ENCODE measurements at regions not wholly inside any gene's neighbourhood (a gene's known extent, or its start where the extent isn't known, plus 50 kb on each side); places are given as distances from the start of the nearest gene placed in this dataset.

DNA sequence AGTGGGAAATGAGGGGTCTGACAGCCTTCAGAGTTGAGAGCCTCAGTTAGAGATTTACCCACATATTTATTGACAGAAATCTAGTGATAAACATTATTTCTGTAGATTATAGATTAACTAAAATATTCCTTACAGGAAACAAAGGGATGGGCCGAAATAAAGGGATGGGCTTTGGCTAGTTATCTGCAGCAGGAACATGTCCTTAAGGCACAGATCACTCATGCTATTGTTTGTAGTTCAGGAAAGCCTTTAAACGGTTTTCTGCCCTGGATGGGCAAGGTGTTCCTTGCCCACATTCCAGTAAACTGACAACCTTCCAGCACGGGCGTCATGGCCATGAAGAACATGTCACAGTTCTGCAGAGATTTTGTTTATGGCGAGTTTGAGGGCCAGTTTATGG is 154.8 kb upstream of the TOM1L1 start:
- no peak for DNase-seq (ENCODE audit: low spot score)
- Histone ChIP-seq H3K9ac (ENCODE audit: low read depth in 1 of 2, low read length in 2 of 2) (no peak overlapping the region), H3K9me3 (ENCODE audit: control insufficient read depth in 4 of 4, low read length in 3 of 4) (peaks cover 0 to 1% (median 0%) of the 10 kb centered on the region in 4 donors), H3K4me1 (ENCODE audit: control insufficient read depth in 4 of 4, insufficient read depth in 4 of 4, low read length in 3 of 4) (peaks cover 1 to 18% (median 7%) of the 10 kb centered on the region in 4 donors), H3K4me3 (ENCODE audit: low read depth in 1 of 3, low read length in 3 of 3) (no peak overlapping the region), H3K36me3 (ENCODE audit: control insufficient read depth in 4 of 4, insufficient read depth in 3 of 4, low read depth in 1 of 4, low read length in 3 of 4) (no peaks in the 10 kb centered on the region), H3K27me3 (ENCODE audit: control insufficient read depth in 4 of 4, insufficient read depth in 4 of 4, low read length in 3 of 4) (no peaks in the 10 kb centered on the region), H3K27ac (ENCODE audit: low read depth in 1 of 2, low read length in 2 of 2) (no peak overlapping the region)
- TF ChIP-seq RXRA (IDR thresholded peaks at IDR 0.05): no peak
- TF ChIP-seq YY1 (IDR thresholded peaks at IDR 0.05): no peak
- TF ChIP-seq NR2F2 (IDR thresholded peaks at IDR 0.05): no peak
- no peak for TF ChIP-seq FOXA1 (IDR thresholded peaks at IDR 0.05)
- no peak for TF ChIP-seq HNF4A (conservative IDR thresholded peaks at IDR 0.05)
- 84% methylated on average over 5 of the region's 5 CpGs for WGBS

DNA sequence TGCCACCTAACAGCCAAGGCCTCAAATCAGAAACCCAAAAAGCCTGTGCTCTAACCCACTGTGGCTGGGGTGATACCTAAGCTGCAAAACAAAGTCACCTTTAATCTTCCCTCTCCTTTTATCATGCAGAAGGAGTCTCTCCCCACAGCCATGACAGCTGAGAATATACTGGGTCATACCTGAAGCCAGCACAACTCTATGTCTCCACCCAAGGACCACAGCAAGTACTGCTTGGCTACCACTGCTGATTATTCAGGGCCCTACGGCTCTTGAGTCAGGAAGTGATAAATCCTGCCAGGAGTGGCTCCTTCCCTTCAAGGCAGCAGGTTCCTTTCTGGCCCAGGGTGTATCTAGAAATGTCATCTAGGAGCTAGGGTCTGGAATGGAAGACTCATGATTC is 151.5 kb upstream of the TOM1L1 start:
- Histone ChIP-seq H3K4me3 (ENCODE audit: low read depth in 1 of 3, low read length in 3 of 3) (no peak overlapping the region), H3K36me3 (ENCODE audit: control insufficient read depth in 4 of 4, insufficient read depth in 3 of 4, low read depth in 1 of 4, low read length in 3 of 4) (no peaks in the 10 kb centered on the region), H3K27ac (ENCODE audit: low read depth in 1 of 2, low read length in 2 of 2) (no peak overlapping the region), H3K27me3 (ENCODE audit: control insufficient read depth in 4 of 4, insufficient read depth in 4 of 4, low read length in 3 of 4) (no peaks in the 10 kb centered on the region), H3K9ac (ENCODE audit: low read depth in 1 of 2, low read length in 2 of 2) (no peak overlapping the region), H3K9me3 (ENCODE audit: control insufficient read depth in 4 of 4, low read length in 3 of 4) (peaks cover 0 to 1% (median 0%) of the 10 kb centered on the region in 4 donors), H3K4me1 (ENCODE audit: control insufficient read depth in 4 of 4, insufficient read depth in 4 of 4, low read length in 3 of 4) (peaks cover 1 to 10% (median 6%) of the 10 kb centered on the region in 4 donors)
- WGBS: 73% methylated on average over 1 of the region's 1 CpG
- DNase-seq (ENCODE audit: low spot score): no peak
- TF ChIP-seq GABPA (IDR thresholded peaks at IDR 0.05 in 1 of 2, conservative IDR thresholded peaks at IDR 0.05 in 1 of 2) (no peak), YY1 (IDR thresholded peaks at IDR 0.05) (no peak), RAD21 (IDR thresholded peaks at IDR 0.05) (peak in 1 of 2 donors; percentile 12)
- TF ChIP-seq, protein P1, sequence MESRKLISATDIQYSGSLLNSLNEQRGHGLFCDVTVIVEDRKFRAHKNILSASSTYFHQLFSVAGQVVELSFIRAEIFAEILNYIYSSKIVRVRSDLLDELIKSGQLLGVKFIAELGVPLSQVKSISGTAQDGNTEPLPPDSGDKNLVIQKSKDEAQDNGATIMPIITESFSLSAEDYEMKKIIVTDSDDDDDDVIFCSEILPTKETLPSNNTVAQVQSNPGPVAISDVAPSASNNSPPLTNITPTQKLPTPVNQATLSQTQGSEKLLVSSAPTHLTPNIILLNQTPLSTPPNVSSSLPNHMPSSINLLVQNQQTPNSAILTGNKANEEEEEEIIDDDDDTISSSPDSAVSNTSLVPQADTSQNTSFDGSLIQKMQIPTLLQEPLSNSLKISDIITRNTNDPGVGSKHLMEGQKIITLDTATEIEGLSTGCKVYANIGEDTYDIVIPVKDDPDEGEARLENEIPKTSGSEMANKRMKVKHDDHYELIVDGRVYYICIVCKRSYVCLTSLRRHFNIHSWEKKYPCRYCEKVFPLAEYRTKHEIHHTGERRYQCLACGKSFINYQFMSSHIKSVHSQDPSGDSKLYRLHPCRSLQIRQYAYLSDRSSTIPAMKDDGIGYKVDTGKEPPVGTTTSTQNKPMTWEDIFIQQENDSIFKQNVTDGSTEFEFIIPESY (IDR thresholded peaks at IDR 0.05): no peak

DNA sequence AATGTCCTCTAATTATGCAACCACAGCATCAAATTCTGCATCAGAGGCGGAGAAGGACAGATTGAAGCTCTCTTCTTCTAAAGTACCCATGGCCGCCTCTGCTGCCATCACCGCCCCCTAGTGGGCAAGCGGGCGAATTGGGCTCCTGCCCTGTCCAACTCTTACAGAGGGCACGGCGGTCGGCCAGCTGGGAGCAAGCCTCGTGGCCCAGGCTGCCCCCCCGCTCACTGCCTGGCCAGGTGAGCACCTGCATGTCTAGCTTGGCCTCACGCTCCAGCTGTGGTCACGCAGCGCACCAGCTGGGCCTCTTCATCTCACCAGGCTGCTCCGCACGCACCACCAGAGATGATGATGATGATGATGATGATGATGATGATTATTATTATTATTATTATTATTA is 146.1 kb upstream of the TOM1L1 start:
- WGBS: 80% methylated on average over 15 of the region's 15 CpGs
- Histone ChIP-seq H3K4me1 (ENCODE audit: control insufficient read depth in 4 of 4, insufficient read depth in 4 of 4, low read length in 3 of 4) (no peaks in the 10 kb centered on the region), H3K36me3 (ENCODE audit: control insufficient read depth in 4 of 4, insufficient read depth in 3 of 4, low read depth in 1 of 4, low read length in 3 of 4) (no peaks in the 10 kb centered on the region), H3K27ac (ENCODE audit: low read depth in 1 of 2, low read length in 2 of 2) (no peak overlapping the region), H3K4me3 (ENCODE audit: low read depth in 1 of 3, low read length in 3 of 3) (no peak overlapping the region), H3K27me3 (ENCODE audit: control insufficient read depth in 4 of 4, insufficient read depth in 4 of 4, low read length in 3 of 4) (no peaks in the 10 kb centered on the region), H3K9me3 (ENCODE audit: control insufficient read depth in 4 of 4, low read length in 3 of 4) (no peaks in the 10 kb centered on the region), H3K9ac (ENCODE audit: low read depth in 1 of 2, low read length in 2 of 2) (no peak overlapping the region)
- no peak for DNase-seq (ENCODE audit: low spot score)
- no peak for TF ChIP-seq HNF4G (IDR thresholded peaks at IDR 0.05)
- no peak for TF ChIP-seq YY1 (IDR thresholded peaks at IDR 0.05)
- peak in 1 of 2 donors; percentile 62 for TF ChIP-seq RAD21 (IDR thresholded peaks at IDR 0.05)
- no peak for TF ChIP-seq JUND (IDR thresholded peaks at IDR 0.05)
- TF ChIP-seq, protein P2, sequence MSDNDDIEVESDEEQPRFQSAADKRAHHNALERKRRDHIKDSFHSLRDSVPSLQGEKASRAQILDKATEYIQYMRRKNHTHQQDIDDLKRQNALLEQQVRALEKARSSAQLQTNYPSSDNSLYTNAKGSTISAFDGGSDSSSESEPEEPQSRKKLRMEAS (IDR thresholded peaks at IDR 0.05): no peak
- TF ChIP-seq SP1 (IDR thresholded peaks at IDR 0.05): no peak

DNA sequence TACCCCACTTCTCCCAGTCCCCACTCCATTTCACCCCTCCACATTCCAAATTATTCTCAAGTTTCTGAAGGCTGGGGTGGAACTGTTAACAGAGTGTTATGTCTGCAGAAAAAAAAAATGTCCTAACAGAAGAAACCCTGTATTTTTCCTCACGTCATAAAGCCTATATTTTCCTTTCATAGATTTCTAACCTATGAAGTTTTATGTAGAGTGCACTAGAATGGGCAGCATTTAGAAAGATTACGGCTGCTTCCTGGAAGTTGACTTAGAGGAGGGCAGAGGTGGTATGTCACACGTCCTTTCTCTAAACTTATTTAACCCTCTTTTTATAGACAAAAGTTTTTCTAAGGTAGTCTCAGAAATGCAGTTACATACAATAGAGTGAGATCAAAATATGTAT is 139.8 kb upstream of the TOM1L1 start:
- Histone ChIP-seq H3K9me3 (ENCODE audit: control insufficient read depth in 4 of 4, low read length in 3 of 4) (no peaks in the 10 kb centered on the region), H3K4me3 (ENCODE audit: low read depth in 1 of 3, low read length in 3 of 3) (no peak overlapping the region), H3K4me1 (ENCODE audit: control insufficient read depth in 4 of 4, insufficient read depth in 4 of 4, low read length in 3 of 4) (no peaks in the 10 kb centered on the region), H3K27me3 (ENCODE audit: control insufficient read depth in 4 of 4, insufficient read depth in 4 of 4, low read length in 3 of 4) (no peaks in the 10 kb centered on the region), H3K36me3 (ENCODE audit: control insufficient read depth in 4 of 4, insufficient read depth in 3 of 4, low read depth in 1 of 4, low read length in 3 of 4) (no peaks in the 10 kb centered on the region), H3K27ac (ENCODE audit: low read depth in 1 of 2, low read length in 2 of 2) (no peak overlapping the region), H3K9ac (ENCODE audit: low read depth in 1 of 2, low read length in 2 of 2) (no peak overlapping the region)
- WGBS: 64% methylated on average over 3 of the region's 3 CpGs
- DNase-seq (ENCODE audit: low spot score): no peak
- TF ChIP-seq HNF4G (IDR thresholded peaks at IDR 0.05) (no peak), RXRA (IDR thresholded peaks at IDR 0.05) (no peak), GABPA (IDR thresholded peaks at IDR 0.05 in 1 of 2, conservative IDR thresholded peaks at IDR 0.05 in 1 of 2) (no peak), TAF1 (conservative IDR thresholded peaks at IDR 0.05) (no peak), HNF4A (conservative IDR thresholded peaks at IDR 0.05) (no peak), FOXA2 (IDR thresholded peaks at IDR 0.05) (no peak), RAD21 (IDR thresholded peaks at IDR 0.05) (no peak)
- TF ChIP-seq, protein P2 (IDR thresholded peaks at IDR 0.05): no peak
- TF ChIP-seq, protein P3, sequence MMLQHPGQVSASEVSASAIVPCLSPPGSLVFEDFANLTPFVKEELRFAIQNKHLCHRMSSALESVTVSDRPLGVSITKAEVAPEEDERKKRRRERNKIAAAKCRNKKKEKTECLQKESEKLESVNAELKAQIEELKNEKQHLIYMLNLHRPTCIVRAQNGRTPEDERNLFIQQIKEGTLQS (IDR thresholded peaks at IDR 0.05): no peak
- TF ChIP-seq, protein P4, sequence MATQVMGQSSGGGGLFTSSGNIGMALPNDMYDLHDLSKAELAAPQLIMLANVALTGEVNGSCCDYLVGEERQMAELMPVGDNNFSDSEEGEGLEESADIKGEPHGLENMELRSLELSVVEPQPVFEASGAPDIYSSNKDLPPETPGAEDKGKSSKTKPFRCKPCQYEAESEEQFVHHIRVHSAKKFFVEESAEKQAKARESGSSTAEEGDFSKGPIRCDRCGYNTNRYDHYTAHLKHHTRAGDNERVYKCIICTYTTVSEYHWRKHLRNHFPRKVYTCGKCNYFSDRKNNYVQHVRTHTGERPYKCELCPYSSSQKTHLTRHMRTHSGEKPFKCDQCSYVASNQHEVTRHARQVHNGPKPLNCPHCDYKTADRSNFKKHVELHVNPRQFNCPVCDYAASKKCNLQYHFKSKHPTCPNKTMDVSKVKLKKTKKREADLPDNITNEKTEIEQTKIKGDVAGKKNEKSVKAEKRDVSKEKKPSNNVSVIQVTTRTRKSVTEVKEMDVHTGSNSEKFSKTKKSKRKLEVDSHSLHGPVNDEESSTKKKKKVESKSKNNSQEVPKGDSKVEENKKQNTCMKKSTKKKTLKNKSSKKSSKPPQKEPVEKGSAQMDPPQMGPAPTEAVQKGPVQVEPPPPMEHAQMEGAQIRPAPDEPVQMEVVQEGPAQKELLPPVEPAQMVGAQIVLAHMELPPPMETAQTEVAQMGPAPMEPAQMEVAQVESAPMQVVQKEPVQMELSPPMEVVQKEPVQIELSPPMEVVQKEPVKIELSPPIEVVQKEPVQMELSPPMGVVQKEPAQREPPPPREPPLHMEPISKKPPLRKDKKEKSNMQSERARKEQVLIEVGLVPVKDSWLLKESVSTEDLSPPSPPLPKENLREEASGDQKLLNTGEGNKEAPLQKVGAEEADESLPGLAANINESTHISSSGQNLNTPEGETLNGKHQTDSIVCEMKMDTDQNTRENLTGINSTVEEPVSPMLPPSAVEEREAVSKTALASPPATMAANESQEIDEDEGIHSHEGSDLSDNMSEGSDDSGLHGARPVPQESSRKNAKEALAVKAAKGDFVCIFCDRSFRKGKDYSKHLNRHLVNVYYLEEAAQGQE (IDR thresholded peaks at IDR 0.05): no peak
- TF ChIP-seq, protein P1 (IDR thresholded peaks at IDR 0.05): no peak

Data from liver (tissue), 7 donors.